GM13976 (cell line): ENCODE measurements at regions not wholly inside any gene's neighbourhood (a gene's known extent, or its start where the extent isn't known, plus 50 kb on each side); places are given as distances from the start of the nearest gene placed in this dataset.

ENCODE experiments used
- DNase-seq: peaks from one replicate; pipeline ENCODE4 v3.0.0; 2012; ENCODE audit warnings: low spot score
- CTCF ChIP-seq: IDR thresholded peaks from 2 replicates; pipeline ENCODE4 v1.5.1; 2012; ENCODE audit warnings: borderline replicate concordance, mild to moderate bottlenecking; ENCODE audit not compliant: insufficient read depth; ENCODE audit errors: extremely low read depth, missing control alignments, control extremely low read depth
- in situ Hi-C: fragments of 300-500 bp; cut with MboI; formaldehyde crosslinking; loops from one replicate; pipeline ENCODE4 v1.12.0; 2022; ENCODE audit warnings: low sequenced_read_pairs, mixed read lengths, inconsistent platforms; ENCODE audit not compliant: unreplicated experiment

- no peak for TF ChIP-seq CTCF
- in situ Hi-C loops: no loop called here
- no peak for DNase-seq
Measured at GRCh38 chr3:8296461-8296860, 205.2 kb upstream of the LMCD1 start.

DNA sequence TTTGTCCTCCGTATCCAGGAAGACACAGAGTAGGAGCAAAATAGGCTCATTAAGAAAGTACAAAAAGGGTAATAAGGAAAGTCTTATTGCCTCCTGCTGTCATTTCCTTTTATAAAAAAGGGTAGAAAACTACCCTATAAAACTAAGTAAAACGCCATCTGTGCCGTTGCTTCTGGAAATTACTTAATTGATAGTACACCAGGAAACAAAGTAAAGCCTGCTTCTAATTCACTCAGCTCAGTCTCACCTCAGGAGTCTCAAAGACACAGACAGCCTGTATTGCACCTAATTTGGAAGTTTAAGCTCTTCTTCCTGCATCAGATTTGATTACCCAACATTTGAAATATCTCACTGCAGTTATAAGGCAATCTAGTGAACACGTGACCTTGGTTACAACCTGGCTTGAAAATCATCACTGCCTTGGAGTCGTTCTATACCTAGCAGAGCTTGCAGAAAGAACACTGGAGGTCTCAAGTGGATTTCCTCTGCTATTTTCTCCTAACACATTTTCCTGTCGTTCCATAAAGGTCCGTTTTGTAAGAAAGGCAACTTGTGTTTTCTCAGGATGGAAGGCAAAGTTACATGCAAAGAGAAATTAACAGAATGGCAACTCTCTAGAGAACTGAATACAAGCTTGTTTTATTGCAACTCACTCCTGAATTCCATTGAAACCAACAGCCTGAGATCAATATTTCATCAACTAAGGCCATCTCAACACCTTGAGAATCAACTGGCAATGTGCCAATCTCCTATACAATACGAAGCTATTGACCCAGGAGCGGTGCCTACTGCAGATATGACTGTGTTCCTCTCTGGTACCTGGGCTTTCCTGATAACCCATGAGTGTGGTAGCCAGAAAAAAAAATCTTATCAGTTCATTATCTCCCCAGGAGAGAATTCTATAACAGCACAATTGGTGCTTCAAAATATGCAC, 203.3 kb upstream of the LMCD1 start:
- DNase-seq: no peak
- TF ChIP-seq CTCF: no peak
- in situ Hi-C loops: no loop called here

GRCh38 chr3:8301977-8302735, 199.5 kb upstream of the LMCD1 start:
- peak; percentile 51 for TF ChIP-seq CTCF
- peak; percentile 26 for DNase-seq
- in situ Hi-C loops: no loop called here

DNA sequence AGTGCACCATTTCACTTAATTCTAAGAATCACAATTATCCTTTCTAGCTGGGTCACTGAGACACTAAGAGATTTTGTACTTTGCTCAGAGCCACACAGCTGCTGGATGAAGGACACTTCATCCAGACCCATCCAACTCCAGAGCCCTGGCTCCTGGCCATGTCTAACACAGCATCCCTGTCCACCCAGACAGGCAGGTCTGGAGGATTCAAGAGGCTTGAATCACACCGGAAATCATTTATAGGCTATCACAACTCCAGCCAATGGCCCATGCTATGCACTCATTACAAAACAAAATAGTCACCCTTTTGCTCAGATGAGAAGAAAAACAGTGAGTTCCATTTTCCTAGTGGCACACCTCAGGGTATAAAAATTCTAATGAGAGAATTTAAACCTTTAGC, 198.2 kb upstream of the LMCD1 start:
- in situ Hi-C loops: no loop called here
- DNase-seq: no peak
- TF ChIP-seq CTCF: no peak

- DNase-seq: no peak
- no peak for TF ChIP-seq CTCF
- in situ Hi-C loops: no loop called here
Measured at GRCh38 chr3:8305371-8305770, 196.3 kb upstream of the LMCD1 start.

DNA sequence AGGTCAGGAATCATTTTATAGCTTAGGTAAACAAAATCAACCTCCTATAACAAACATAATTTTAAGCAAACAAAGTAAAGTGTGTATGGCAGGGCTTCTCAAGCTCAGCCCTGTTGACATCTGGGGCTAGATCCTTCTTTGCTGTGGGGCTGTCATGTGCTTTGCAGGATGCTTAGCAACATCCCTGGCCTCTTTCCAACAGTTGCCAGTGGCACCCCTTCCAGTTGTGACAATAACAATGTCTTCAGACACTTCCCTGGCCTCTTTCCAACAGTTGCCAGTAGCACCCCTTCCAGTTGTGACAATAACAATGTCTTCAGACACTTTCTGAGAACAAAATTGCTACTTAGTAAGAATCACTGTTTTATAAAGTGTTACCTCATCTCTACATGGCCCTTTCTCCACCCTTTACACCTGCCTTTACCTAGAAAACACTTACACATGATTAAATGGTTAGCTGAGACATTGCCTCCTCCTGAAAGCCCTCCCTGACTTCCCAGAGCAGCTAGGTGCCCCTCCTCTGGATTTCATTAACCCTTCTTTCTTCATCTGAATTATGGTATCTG, 194.0 kb upstream of the LMCD1 start:
- no peak for DNase-seq
- no peak for TF ChIP-seq CTCF
- in situ Hi-C loops: no loop called here
